ENCODE measurements at regions not wholly inside any gene's neighbourhood (a gene's known extent, or its start where the extent isn't known, plus 50 kb on each side); places are given as distances from the start of the nearest gene placed in this dataset.

DNA sequence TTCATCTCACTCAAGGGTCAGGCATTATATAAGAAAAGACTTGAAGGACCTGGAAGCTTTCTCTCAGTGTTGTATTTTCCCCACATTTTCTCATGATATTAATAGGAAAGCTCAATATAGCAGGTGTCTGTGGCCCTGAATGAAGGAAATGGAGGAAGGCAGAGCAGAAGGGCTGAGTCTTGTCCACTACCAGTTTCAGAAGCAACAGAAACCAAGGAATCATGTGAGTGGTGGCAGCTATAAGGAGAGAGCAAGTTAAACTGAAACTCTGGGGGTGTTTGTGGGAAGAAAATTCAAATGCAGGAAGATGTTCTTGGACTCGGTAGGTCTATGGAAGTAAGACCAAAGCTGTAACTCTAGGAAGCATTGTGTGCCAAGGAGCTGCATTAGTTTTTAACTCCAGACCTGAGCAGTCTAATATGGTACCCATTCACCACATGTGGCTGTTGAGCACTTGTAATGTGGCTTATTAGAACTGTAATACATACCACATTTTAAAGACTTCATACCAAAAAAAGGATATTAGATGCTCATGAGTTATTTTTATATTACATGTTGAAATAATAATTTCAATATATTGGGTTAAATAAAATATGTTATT, 278.8 kb upstream of the GADL1 start:
- TF ChIP-seq CTCF (IDR thresholded peaks at IDR 0.05), result no peak
- TF ChIP-seq POLR2A (IDR thresholded peaks at IDR 0.05), result no peak
- no peak for TF ChIP-seq POLR2AphosphoS5 (IDR thresholded peaks at IDR 0.05)
- no peak for TF ChIP-seq EP300 (IDR thresholded peaks at IDR 0.05)
